Activated CD4-positive, alpha-beta T cell treated with anti-CD3 and anti-CD28 coated beads for 4 hours (primary cell): ENCODE measurements at regions not wholly inside any gene's neighbourhood (a gene's known extent, or its start where the extent isn't known, plus 50 kb on each side); places are given as distances from the start of the nearest gene placed in this dataset.
"Not testable (repeated sequence)": the region's sequence is repeated elsewhere in the genome, so short reads cannot be mapped to it uniquely, and the experiment has no call there.

Experiments used
- DNase-seq, 2 donors: peaks; one replicate each; pipeline ENCODE4 v3.0.0-alpha.2; 2020

- DNase-seq = no peak
Observed at GRCh38 chr10:130263289-130263688, 127.1 kb downstream of the GLRX3 start.

DNA sequence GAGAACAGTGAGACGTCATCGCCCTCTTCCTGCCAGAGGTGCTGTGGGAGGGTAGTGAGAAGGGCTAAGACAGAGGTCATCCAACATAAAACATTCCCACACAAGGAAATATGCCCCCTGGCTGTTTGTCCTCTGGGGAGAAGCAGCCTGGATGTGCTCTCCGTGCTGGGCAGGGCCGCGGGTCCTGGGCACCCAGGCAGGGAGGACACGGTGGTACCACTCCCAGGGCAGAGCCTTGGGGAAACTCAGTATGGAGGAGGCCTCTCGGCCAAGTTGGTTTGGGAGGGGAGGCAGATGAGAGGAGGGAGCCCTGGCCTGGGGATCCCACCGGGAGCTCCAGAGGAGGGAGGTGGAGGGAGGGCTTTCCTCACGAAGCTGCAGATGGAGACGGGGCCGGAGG, 129.4 kb downstream of the GLRX3 start:
- no peak for DNase-seq

- no peak for DNase-seq
Observed at GRCh38 chr10:130282492-130283218, 146.5 kb downstream of the GLRX3 start.

DNA sequence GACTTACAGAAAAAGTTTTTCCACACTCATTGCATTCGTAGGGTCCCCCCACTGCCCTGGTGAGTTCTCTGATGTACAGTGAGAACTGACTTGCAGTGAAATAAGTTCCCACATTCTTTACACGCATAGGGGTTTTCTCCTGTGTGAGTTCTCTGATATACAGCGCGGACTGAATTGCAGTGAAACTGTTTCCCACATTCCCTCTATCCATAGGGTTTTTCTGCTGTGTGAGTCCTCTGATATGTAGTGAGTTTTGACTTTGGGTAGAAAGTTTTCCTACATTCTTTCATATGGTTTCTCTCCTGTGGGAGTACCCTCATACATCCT, 147.0 kb downstream of the GLRX3 start:
- DNase-seq = no peak

GRCh38 chr10:130295761-130296160, 159.6 kb downstream of the GLRX3 start:
- DNase-seq = not testable (repeated sequence)

DNA sequence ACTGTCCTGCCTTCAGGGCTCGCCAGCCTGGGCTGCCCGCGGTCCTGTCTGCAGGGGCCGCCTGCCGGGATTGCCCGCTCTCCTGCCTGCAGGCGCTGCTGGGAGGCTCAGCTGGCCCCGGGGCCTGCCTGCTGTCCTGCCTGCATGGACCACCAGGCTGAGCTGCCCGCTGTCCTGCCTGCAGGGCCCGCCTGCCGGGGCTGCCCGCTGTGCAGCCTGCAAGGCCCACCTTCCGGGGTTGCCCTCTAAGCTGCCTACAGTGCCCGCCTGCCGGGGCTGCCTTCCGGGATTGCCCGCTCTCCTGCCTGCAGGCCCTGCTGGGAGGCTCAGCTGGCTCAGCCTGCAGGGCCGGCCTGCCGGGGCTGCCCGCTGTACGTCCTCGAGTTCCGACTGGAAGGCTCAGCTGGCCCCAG, 164.4 kb downstream of the GLRX3 start:
- peak in 1 of 2 donors; percentile 25 for DNase-seq

DNA sequence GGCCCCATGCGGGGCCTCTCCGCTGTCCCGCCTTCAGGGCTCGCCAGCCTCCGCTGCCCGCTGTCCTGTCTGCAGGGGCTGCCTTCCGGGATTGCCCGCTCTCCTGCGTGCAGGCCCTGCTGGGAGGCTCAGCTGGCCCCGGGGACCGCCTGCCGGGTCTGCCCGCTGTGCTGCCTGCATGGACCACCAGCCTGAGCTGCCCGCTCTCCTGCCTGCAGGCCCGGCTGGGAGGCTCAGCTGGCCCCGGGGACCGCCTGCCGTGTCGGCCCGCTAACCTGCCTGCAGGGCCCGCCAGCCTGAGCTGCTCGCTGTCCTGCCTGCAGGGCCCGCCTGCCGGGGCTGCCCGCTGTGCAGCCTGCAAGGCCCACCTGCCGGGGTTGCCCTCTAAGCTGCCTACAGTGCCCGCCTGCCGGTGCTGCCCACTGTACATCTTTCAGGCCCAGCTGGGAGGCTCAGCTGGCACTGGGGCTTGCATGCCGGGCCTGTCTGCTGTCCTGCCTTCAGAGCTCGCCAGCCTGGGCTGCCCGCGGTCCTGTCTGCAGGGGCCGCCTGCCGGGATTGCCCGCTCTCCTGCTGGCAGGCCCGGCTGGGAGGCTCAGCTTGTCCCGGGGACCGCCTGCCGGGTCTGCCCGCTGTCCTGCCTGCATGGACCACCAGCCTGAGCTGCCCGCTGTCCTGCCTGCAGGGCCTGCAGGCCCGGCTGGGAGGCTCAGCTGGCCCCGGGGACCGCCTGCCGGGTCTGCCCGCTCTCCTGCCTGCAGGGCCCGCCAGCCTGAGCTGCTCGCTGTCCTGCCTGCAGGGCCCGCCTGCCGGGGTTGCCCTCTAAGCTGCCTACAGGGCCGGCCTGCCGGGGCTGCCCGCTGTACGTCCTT, 165.1 kb downstream of the GLRX3 start:
- peak; percentile 4 to 47 for DNase-seq

GRCh38 chr10:130326954-130327353, 190.8 kb downstream of the GLRX3 start:
- DNase-seq = no peak

DNA sequence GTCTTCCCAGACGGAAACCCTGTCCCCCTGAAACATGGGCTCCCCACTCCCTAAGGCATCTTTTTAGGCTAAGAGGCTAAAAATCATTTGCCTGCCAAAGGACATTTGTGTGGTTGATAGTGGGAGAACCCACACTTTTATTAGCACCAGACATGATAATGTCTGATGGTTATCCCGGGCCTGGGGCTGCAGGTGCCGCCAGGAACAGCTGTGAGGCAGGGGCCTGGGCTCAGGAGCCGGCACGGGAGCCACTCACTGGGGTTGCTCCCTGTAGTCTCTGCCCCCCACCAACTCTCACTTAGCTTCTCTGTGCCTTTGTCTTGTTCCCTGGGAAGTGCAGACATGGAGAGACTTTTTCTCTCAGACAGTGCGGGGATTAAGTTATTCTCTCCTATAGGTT, 193.6 kb downstream of the GLRX3 start:
- DNase-seq = no peak

DNA sequence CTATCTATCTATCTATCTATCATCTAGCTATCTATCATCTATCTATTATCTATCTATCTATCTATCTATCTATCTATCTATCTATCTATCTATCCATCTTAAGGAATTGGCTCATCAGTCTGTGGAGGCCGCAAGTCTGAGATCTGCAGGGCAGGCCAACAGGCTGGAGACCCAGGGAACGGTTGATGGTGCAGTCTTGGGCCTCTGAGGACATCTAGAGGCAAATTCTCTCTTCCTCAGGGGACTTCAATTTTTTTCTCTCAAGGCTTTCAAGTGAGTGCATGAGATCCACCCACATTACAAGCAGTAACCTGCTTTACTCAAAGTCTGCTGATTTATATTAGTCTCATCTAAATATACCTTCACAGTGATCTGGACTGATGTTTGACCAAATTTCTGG, 197.0 kb downstream of the GLRX3 start:
- DNase-seq = no peak

GRCh38 chr10:130335336-130335735, 199.1 kb downstream of the GLRX3 start:
- no peak for DNase-seq

DNA sequence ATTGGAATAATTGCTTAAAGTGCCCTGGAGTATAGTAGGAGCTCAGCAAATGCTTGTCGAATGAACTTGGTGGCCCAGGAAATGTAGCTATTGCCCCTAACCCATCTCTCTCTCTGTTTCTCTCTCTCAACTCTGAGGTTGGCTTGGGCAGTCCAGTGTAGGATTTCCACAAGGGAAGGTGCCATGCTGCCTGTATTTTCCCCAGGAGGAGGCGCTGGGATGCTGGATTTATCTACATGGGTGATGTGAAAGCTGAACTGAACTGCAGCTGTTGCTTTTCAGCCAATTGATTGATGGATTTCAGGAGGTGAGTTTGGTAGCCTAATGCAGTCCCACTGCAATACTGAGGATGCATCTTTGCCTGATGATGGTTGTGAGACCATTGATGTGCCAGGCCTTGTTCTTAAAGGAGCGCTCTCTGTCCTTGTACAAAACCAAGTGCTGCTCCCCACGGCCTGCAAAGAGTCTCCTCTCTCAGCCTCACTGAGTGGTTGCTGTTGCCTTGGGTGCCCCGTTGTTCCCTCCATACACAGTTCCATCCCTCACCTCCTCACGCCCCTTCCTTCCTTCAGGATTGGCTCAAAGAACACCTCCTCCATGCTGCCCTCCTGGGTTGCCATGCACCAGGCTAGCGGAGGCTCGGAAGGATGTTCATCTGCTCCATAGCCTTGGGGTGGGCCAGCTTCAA, 200.6 kb downstream of the GLRX3 start:
- DNase-seq = no peak

DNA sequence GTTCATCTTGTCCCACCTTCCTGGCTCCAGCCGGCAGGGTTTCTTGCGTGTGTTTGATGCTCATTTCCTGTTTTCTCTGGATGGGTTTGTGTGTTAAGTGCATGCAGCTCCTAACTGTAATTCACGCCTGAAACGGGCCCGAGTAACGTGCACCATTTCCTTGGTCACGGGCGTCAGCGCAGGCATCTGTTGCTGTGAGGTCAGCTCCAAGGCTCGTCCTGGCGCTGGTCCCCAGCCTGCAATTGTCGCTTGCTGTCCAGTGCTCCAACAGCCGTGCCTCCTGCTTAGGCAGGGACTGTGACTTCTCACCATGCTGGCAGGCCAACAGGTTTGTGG, 201.1 kb downstream of the GLRX3 start:
- DNase-seq = no peak

GRCh38 chr10:130337696-130338635, 201.8 kb downstream of the GLRX3 start:
- no peak for DNase-seq

GRCh38 chr10:130338636-130339024, 202.4 kb downstream of the GLRX3 start:
- no peak for DNase-seq

GRCh38 chr10:130339091-130339490, 202.9 kb downstream of the GLRX3 start:
- DNase-seq = no peak

- no peak for DNase-seq
Observed at GRCh38 chr10:130339911-130340310, 203.7 kb downstream of the GLRX3 start.

DNA sequence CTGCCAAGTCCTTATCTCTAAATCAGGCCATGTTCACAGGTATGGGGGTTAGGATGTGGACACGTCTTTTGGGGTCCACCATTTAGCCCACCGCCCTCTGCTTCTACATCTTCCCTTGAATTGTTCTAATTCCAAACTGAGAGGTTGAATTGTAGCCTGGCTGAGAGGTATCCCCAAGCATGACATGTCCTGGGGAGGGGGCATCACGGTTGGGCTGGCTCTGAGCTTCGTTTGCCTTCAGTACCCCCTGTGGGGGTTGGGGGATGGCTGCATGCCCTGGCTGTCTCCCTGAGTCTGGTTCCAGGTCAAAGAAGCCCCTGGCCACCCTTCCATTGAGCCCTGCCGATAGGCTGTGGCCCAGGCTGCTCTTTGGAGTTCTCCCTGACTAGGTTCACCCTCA, 204.6 kb downstream of the GLRX3 start:
- no peak for DNase-seq

DNA sequence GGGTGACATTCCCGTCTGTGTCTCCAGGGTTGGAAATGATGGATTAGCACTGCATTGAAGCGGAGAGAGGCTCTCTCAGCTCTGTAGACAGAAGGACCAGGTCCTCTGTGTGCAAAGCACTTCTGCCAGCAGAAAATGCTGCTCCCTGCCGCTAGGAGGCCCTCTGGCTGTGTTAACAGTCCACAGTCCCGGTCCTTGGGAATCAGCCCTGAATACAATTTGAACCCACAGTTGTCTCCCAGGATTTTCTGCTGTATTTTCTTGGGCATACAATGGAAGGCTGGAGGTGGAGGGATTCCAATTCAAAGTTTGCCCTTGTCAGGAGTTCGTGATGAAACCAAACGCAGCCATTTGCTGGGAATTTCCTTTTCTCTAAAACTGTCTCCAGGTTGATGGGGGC, 205.2 kb downstream of the GLRX3 start:
- DNase-seq = no peak

- no peak for DNase-seq
Observed at GRCh38 chr10:130345728-130346127, 209.5 kb downstream of the GLRX3 start.

DNA sequence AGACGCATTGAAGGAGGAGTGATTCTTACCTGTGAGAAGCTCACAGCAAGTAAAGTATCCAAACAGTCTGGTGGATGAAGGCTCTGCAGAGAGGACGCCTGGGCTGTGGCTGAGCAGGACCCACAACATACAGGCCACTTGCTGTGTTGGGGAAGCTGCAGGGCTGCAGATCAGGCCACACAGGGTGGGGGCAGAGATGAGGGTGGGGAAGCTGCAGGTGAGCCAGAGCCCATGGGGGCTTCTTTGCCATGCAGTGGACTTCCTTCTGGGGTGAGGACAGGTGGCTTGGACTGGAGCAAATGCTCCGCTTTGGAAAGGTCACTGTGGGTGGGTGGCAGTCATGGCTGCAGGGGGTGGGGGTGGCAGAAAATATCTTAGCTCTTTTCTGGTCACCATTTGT, 214.8 kb downstream of the GLRX3 start:
- no peak for DNase-seq

DNA sequence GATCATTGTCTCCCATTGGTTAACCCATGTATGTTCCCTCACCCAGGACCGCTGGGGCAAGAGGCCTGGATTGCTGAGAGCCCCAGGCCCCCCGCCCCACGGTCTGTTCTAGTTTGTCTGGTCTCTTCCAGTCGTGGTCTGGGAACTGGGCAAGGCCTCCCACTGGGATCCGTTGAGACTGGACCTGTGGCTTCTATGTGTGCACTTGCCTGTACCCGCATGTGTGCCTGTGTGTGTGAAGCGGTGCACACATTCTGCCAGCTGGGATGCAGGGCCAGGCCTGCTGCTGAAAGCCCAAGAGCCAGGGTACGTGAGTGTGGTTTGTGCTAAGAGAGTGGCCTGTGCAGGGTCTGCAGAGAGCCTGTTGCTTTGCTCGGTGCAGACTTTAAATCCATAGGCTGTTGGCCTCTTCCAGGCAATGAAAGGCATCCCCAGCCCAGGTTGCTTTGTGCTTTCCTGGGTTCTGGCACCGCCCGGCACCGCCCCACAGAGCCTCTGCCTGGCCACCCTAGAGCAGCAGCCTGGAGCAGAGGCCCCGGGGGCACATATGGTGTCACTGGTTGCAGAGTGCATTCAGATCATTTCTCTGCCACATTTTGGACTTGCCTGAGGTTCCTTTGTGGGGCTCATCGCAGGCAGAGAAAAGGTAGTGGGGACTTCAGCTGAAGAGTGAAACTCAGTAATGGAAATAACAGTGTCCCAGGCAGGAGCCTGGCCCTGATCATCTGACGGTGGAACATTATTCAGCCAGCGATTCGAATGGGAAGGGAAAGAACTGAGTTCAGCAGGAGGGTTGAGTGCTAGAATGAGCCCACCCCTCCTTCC, 215.5 kb downstream of the GLRX3 start:
- DNase-seq = no peak
